Non-pigmented ciliary epithelial cell (primary cell): ENCODE measurements at regions not wholly inside any gene's neighbourhood (a gene's known extent, or its start where the extent isn't known, plus 50 kb on each side); places are given as distances from the start of the nearest gene placed in this dataset.
"Not testable (repeated sequence)": the region's sequence is repeated elsewhere in the genome, so short reads cannot be mapped to it uniquely, and the experiment has no call there.

Experiments used
- DNase-seq: peaks from one replicate; pipeline ENCODE4 v3.0.0-alpha.2; 2010; ENCODE audit warnings: low read depth

DNA sequence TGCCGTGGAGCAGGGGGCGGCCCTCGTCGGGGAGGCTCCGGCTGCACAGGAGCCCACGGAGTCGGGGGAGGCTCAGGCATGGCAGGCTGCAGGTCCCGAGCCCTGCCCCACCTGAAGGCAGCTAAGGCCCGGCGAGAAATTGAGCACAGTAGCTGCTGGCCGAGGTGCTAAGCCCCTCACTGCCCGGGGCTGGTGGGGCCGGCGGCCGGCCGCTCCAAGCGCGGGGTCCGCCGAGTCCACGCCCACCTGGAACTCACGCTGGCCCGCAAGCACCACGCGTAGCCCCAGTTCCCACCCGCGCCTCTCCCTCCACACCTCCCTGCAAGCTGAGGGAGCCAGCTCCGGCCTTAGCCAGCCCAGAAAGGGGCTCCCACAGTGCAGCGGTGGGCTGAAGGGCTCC is 589.4 kb downstream of the PPP4R3C start:
- no peak for DNase-seq

DNA sequence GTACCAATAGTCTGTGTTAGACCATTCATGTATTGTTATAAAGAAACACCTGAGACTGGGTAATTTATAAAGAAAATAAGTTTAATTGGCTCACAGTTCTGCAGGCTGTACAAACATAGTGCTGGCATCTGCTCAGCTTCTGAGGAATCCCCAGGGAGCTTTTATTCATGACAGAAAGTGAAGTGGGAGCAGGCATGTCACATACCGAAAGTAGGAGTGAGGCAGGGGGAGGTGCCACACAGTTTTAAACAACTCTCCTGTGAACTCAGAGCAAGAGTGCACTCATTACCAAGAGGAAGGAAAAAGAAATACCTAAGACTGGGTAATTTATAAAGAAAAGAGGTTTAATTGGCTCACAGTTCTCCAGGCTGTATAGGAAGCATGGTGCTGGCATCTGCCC is 591.2 kb downstream of the PPP4R3C start:
- no peak for DNase-seq

DNA sequence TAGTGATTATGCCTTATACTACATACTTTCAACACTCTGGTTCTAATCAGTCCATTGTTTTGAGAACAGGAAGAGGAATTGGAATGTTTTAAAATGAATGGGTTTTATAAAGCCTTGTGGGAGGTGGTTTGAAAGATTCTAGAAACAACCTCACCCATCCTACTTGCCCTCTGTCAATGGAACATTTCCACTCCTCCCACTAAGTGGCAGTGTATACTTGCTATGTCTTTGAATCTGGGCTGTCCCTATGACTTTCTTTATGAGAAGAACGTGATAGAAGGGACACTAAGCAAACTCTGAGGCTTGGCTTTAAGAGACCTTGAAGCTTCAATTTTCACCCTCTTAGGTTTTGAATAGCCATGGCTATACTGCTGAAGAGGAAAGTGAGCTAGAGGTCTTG is 611.2 kb downstream of the PPP4R3C start:
- DNase-seq, result no peak

DNA sequence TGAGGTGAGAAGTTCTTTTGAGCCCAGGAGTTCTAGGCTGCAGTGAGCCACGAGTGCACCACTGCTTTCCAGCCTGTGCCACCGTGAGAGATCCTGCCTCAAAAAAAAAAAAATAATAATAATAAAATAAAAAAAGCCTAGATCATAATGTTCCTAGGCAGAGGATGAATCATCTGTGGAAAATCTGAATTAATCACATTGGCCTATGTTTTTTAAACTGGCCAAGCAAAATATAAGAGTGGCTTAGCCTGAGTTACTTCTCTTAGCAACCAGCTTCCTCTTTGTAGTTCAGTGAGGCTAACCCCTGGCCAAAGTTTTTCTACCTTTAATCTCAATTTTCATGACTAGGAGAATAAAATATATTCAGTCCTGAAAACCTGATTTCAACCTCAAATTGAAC is 614.6 kb downstream of the PPP4R3C start:
- DNase-seq, result no peak

DNA sequence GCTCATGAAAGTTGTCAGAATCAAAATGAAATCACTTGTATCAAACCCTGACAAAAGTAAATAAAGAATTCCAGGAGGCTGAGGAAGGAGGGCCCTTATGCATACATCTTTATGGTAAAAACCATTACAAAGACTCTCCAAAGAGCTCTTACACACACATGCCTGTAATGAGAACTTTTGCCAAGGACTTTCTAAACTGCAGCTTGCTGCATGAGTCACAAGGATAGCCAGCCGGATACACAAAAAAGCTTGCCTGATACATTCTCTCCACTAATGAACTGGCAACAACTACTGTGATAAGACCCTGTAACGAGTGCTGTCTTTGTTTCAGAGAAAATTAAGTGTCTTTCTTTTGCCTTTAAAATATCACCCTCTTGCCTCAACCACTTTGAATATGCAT is 618.1 kb downstream of the PPP4R3C start:
- no peak for DNase-seq

DNA sequence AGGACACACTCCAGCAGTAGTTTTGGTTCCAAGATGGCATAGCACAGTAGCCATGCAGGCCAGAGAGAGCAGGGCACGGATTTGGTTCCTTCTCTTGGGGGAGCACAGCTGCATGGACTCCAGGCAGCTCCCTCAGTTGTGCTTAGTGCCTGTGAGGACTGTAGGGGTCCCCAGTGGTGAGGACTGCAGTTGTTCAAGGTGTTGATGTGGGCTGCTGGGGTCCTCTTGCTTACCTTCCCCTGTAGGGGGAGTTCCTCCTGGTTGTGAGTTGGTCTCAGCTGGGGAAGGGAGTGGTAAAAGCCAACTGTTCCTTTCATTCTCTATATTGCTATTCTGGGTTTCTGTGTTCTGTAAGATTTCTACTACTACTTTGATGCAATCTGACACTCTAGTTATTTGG is 606.5 kb downstream of the MAGEB5 start:
- no peak for DNase-seq

DNA sequence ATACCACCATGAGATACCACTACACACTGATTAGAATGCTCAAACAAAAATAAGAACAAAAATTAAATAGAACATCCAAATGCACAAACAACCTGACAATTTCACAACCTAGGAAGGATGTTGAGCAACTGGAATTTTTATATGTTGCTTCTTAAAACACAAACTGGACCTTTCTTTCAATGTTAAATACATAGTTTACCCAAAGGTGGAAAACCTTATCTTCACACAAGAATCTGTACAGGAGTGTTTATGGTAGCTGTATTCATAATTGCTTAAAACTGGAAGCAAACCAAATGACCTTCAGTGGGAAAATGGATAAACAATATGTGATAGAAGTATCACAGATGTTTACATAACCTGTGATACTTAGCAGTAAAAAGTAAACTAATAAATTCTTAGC is 573.8 kb downstream of the MAGEB5 start:
- no peak for DNase-seq

DNA sequence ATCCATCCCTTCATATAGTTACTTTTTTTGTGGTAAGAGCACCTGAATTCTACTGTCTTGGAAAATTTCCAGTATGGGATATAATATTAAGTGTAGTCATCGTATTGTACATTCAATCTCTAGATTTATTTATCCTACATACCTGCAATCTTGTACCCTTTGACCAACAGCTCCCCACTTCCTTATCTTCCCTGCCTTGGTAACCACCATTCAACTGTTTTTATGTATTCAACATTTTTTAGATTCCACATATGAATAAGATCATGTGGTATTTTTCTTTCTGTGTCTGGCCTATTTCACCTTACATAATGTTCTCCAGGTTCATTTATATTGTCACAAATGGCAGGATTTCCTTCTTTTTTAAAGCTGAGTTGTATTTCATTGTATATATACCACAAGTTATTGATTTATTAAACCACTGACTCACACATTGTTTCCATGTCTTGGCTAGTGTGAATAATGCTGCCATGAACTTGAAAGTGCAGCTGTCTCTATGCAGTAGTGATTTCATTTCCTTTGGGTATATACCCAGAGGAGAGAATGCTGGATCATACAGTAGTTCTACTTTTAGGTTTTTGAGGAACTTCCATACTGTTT is 572.5 kb downstream of the MAGEB5 start:
- DNase-seq, result no peak

DNA sequence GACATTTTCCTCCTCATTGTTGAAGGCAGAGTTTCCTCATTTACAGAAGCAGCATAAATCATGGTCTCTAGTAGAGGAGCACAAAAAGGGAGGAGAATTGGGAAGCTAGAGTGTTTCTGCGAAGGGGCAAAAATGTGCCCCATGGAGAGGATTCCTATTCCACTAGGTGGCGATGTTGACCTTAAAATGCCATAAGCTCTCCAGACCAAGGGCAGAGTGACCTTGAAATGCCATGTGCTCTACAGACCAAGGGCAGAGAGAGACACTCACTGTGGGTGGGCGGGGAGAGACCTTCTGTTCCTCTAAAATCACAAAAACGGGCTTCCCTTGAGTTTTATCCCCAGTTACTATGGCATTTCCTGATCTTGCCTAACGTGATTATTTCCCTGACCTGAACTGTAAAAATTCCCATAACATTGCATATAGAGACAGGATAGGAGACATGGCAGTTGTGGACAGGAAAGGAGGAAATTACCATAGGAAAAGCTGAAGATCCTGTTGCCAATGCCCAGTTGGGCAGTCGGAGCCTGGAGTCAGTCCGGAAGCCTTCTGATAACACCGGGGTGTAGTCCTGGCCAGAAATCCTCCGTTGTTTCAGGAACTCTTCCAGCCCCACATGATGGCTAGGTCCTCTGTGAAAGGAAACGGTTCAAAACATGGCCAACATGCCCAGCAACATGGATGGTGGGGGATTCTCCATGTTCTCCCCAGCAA is 567.7 kb downstream of the MAGEB5 start:
- no peak for DNase-seq

DNA sequence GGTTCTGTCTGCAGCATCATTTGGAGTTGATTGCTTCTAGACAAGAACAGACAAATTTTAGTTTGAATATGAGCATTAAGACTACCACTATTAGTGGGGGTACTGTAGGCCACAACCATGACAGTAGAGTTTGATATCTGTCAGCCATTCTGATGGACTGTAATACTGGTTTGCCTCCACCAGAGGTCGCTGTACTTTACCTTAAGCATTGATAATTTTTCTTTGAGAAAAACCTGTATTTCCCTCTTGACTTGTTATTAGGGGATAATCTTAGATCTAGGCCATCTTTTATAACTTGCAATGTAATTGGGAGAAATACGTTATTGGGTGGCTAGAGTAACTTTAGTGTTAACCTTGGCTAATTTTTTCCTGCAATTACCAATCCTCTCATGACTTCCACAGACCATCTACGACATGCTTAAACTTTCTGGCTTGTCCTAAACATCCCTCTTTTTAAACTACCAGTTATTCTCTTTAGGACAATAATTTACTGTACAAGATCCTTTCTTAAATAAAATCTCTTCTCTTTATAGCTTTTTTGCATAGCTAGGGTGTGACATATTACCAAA is 562.4 kb downstream of the MAGEB5 start:
- no peak for DNase-seq

DNA sequence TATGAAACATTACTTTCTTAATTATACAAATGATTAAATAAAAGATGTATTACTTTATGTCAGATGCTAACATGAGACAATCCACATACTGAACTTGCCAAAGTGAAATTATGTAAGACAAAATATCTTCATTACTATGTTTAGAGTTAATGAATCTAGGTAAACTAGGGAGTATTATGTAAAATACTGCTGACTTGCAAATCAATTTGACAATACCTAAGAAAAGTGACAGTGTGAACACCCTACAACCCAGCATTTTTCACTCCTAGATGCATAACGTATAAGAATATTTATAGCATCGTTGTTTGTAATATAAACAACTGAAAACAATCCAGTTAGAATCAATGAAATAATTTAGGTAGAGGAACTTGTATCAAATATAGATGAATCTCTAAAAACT is 546.3 kb downstream of the MAGEB5 start:
- no peak for DNase-seq

DNA sequence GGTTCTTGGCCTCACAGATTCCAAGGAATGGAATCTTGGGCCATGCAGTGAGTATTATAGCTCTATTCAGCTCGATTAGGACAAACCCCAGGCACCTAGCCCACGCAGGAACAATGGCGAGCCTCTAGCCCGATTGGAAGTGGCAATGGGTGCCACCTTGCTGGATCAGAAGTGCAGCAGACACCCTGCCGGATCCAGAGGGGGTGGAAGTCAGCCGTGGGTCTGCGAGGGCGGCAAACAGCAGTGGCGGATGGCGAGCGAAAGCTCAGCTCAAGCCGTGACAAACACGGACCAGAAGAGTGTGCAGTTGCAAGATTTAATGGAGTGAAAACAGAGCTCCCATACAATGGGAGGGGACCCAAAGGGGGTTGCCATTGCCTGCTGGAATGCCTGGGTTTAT is 539.8 kb downstream of the MAGEB5 start:
- not testable (repeated sequence) for DNase-seq

DNA sequence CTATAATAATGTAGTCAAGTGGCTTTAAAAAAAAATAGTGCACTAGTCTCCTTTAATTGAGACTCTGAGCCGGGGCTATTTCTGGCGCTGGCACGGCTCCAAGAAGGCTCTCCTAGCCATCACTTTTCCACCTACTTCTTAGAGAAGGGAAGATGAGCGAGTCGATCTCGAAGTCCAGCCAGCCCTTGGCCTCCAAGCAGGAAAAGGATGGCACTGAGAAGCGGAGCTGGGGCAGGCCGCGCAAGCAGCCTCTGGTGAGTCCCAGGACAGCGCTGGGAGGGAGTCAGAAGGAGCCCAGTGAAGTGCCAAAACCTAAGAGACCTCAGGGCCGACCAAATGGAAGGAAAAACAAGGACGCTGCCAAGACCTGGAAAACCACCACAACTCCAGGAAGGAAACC is 531.9 kb downstream of the MAGEB5 start:
- DNase-seq, result no peak

DNA sequence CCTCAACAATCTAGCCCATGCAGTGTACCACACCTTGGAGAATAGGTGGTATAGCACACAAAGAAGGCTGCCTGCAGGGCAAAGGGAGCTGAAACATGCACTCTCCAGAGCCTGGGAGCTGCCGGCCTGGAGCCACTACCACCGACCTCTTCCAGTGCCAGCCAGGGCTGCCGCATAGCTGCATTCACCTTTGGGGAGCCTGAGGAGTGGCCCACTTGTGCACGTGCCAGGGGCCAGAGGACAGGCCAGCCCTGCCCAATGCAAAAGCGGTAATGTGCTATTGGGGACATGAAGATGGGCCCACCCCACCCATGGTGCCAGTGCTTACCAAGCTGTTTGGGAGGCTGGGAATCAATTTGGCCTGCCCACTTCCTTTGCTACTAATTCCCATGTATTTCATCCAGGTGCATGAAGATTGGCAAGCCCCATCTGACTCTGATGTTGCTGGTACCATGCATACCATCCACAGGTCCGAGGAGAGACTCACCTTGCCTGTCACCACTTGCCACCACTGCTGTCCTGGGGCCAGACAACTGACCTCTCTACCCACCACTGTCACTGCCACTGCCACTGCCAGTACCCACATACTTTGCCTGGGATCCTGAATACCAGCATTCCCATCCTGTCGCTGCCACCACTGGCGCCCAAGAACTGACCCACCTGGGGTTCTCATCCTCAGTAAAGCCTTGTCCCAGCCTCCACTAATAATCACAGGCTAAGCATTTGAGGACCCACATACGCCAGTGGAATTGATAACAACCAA is 506.9 kb downstream of the MAGEB5 start:
- no peak for DNase-seq

DNA sequence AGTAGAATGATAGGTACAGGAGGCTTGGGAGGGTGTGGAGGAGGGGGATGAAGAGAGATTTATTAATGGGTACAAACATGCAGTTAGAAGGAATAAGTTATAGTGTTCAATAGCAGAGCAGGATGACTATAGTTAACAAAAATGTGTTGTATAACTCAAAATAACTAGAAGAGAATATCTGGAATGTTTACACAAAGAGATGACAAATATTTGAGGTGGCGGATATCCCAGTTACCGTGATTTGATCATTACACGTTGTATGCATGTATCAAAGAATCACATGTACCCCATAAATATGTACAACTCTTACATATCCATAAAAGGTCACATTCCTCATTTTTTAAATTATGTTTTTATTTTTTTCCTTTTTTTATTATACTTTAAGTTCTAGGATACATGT is 456.6 kb downstream of the MAGEB5 start:
- no peak for DNase-seq

DNA sequence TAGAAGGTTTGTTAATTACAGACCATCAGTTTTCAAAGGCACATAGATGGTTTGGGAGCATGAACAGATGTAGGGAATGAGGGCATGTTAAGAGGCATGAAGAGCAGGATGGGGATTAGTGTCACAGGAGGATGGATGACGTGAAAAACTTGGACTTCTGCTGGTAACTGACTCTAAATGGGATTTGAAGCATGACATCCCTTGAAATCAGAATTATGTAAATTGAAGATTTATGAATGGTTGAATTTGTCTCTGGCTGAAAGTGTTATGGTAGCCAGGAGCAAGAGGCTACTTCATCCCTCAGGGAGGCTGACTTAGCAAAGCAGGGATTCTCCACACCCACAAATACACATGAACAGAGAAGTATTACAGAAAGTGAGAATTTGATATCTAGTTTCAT is 454.6 kb downstream of the MAGEB5 start:
- no peak for DNase-seq

DNA sequence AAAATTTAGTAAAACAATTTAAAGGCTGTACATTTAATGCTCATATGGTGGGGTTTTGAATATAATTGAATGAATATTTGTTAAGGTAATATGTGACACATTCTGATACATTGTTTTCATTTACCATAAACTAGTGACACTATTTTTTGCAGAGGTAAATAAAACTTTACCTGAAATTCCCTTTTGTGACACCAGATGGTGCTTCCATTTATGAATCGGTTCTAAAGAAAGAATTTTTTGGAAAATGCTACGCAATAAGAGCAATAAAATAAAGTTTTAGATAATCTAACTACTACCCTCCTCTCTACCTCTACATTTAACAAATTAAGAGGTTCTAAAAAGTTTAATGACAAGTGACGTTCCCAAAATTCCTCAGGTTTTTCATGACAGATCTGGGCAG is 448.9 kb downstream of the MAGEB5 start:
- DNase-seq, result no peak

DNA sequence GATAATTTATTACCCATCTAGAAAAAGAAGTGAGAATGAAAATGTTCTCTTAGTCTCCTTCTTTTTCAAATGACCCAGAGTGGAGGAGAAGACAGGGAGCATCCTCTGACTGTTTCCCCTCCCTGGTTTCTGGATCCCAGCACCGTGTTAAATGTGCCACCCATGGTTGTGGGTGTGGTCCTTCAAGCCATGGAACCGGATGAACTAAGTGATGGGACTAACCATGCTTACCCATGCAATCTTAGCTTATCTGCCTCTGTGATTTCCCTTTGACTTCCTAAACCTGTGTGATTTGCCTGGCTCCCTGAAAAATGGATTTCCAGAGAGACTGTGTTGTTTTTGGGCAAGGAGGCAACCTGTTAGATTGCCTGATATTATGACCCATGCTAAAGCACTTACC is 437.1 kb downstream of the MAGEB5 start:
- DNase-seq, result no peak

DNA sequence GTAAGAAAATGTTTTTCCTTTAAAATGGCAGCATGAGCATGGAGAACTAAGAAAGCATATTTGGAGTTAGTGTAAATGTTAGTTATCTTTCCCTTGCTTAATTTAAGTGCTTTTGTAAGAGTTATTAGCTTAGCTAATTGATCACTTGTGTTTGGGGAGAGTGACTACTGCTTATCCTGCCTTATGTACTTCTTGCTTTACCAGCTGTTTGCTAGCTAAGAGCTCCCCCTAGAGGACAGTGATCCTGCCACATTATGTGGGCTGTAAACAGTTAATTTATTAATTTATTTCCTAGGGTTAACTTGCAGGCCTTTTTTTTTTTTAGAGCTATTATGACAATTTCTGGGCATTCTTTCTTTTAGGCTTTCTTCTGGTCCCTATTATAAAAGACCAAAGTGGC is 435.8 kb downstream of the MAGEB5 start:
- DNase-seq, result no peak

DNA sequence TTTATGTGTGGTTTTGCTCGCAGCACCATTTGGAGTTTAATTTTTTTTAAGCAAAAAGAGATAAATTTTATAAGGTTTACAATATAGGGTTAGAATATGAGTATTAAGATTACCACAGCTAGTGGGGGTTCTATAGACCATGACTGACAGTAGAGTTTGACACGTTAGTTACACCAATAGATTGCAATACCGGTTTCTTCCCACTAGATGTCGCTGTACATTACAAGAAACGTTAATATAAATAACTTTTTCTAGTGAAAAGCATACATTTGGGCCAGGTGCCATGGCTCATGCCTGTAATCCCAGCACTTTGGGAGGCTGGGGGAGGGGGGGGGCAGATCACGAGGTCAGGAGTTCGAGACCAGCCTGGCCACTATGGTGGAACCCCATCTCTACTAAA is 433.6 kb downstream of the MAGEB5 start:
- no peak for DNase-seq

DNA sequence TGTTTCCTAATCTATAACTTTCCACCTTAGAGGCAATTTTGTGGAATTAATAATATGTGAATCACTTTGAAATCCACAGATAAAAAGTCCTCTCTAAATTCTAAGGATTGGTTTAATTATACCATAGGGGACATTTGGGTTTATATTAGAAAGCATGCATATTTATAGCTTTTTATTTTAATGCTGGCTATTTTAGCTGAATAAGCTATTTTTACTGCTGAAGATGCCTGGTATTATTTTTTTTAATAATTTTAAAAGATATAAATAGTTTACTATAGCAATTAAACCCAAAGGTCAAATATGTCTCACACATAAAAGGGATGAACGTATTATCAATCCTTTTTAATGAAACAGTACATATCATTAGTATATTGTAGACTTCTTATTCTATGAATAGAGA is 415.4 kb downstream of the MAGEB5 start:
- no peak for DNase-seq

DNA sequence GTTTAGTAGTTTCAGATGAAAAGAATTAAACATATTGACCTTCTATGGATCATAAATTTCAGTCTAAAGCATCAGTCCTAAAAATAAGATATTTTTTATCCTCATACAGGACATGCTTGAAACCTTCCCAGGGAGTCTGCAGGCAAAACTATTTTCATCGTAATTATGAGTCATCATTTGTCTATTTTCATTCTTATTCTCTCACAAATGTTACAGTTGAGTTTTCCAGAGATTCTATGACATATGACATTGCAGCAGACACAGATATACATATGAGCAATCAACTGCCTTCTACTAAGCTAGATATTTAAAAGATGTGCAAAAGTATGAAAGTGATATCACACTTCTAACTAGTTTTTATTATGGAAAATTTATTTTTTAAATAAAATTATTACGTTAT is 398.0 kb downstream of the MAGEB5 start:
- no peak for DNase-seq

DNA sequence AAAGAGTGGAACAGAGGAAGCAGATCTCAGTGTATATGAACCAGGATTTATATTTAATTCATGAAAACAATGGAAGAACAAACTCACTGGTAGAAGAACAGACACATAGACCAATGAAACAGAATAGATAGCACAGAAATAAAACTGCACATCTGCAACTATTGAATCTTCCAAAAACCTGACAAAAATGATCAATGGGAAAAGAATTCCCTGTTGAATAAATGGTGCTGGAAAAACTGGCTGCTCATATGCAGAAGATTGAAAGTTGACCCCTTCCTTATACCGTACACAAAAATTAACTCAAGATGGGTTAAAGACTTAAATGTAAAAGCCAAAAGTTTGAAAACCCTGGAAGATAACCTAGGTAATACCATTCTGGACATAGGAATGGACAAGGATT is 391.0 kb downstream of the MAGEB5 start:
- no peak for DNase-seq
